HCT116 (cell line): ENCODE measurements at regions not wholly inside any gene's neighbourhood (a gene's known extent, or its start where the extent isn't known, plus 50 kb on each side); places are given as distances from the start of the nearest gene placed in this dataset.

Experiments used
- CTCF ChIP-seq, 3 experiments: fragments of 200-600 bp in 1 of 3; sonication (generic) in 1 of 3; IDR thresholded peaks in 2 of 3; conservative IDR thresholded peaks in 1 of 3; 2 replicates each; pipeline ENCODE4 v1.5.1; 2012 to 2017; ENCODE audit warnings: low read depth in 2 of 3, low read length in 2 of 3, antibody characterized with exemption in 1 of 3, borderline replicate concordance in 1 of 3, control low read depth in 1 of 3, mild to moderate bottlenecking in 1 of 3, mixed read lengths in 1 of 3, mixed run types in 1 of 3, moderate library complexity in 1 of 3; ENCODE audit not compliant: insufficient read depth in 1 of 3
- FOSL1 ChIP-seq: IDR thresholded peaks from 2 replicates; pipeline ENCODE4 v1.6.1; 2012; ENCODE audit warnings: low read depth
- MAX ChIP-seq: IDR thresholded peaks from 2 replicates; pipeline ENCODE4 v1.6.1; 2012
- POLR2A ChIP-seq: IDR thresholded peaks from 2 replicates; pipeline ENCODE4 v1.7.0; 2011; ENCODE audit warnings: borderline replicate concordance; ENCODE audit not compliant: insufficient read depth, insufficient read length; ENCODE audit errors: extremely low read depth
- SP1 ChIP-seq: IDR thresholded peaks from 2 replicates; pipeline ENCODE4 v1.6.1; 2012; ENCODE audit warnings: low read depth

- TF ChIP-seq MAX (no peak), SP1 (no peak), CTCF (IDR thresholded peaks at IDR 0.05 in 2 of 3, conservative IDR thresholded peaks at IDR 0.05 in 1 of 3; ENCODE audit: borderline replicate concordance in 1 of 3, insufficient read depth in 1 of 3, low read depth in 2 of 3, low read length in 2 of 3) (no peak), POLR2A (no peak), FOSL1 (no peak)
Observed at GRCh38 chr6:134517868-134518267, 200.0 kb upstream of the SGK1 start.
